ENCODE measurements at regions not wholly inside any gene's neighbourhood (a gene's known extent, or its start where the extent isn't known, plus 50 kb on each side); places are given as distances from the start of the nearest gene placed in this dataset.

DNA sequence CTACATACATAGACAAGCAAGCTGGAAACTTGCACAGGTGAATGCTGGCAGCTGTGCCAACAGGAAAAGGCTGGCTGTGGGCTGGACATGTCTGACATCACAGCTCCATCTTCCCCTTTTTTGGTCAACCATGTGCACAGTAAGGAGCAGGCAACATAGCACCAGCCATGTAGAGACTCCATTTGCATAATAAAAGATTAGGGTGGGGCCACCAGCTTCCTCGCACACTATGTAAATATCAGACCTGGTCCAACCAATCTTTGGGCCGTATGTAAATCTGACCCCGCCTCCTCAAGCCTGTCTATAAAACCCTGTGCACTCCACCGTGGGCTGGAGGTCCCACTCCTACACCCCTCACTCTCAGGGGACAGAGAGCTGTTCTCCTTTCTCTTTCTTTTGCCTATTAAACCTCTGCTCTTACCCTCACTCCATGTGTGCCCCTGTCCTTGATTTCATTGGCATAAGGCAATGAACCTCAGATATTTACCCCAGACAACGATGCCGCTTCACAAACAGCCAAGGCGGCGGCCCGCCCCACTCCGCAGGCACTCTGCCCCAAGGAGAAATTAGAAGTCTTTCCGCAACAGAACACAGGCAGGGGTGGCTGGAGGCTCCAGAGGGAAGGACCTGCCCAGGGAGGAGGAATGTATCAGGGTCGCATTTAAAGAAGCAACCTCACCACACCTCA, 862.2 kb downstream of the TRIML1 start:
- H2AFZ ChIP-seq (ENCODE audit: low read depth, low read length, poor library complexity, severe bottlenecking) = no peak overlapping the region
- no peaks in the 10 kb centered on the region for H3K79me2 ChIP-seq (ENCODE audit: insufficient read depth, low read length)
- no peaks in the 10 kb centered on the region for H3K9me3 ChIP-seq (ENCODE audit: control insufficient read depth in 1 of 2, insufficient read depth in 1 of 2, low read depth in 1 of 2, low read length in 2 of 2)
- ATAC-seq (no peak), DNase-seq (ENCODE audit: low read depth, low spot score) (no peak)
- no peaks in the 10 kb centered on the region for H3K9me2 ChIP-seq (ENCODE audit: insufficient read depth)
- no peaks in the 10 kb centered on the region for H3K36me3 ChIP-seq (ENCODE audit: control insufficient read depth in 1 of 2, insufficient read depth in 2 of 2, low read length in 2 of 2)
- ChIA-PET CTCF (no interaction called here), RAD21 (ENCODE audit: low non-redundant PET in 1 of 2, low total read pairs in 2 of 2, uncharacterized antibody in 2 of 2, unreplicated experiment in 2 of 2) (no interaction called here), POLR2A (no interaction called here)
- H3K4me1 ChIP-seq (ENCODE audit: control insufficient read depth in 1 of 2, insufficient read depth in 2 of 2, low read length in 2 of 2) = no peaks in the 10 kb centered on the region
- H3K27me3 ChIP-seq (ENCODE audit: insufficient read depth, low read length) = no peaks in the 10 kb centered on the region
- TF ChIP-seq RAD21 (IDR thresholded peaks at IDR 0.05; ENCODE audit: low read depth) = no peak
- no peak for TF ChIP-seq SRF (IDR thresholded peaks at IDR 0.05; ENCODE audit: low read depth)
- TF ChIP-seq MAX (IDR thresholded peaks at IDR 0.05) = no peak
- no peak for TF ChIP-seq FOSL1 (IDR thresholded peaks at IDR 0.05; ENCODE audit: low read depth)
- TF ChIP-seq TCF7L2 (IDR thresholded peaks at IDR 0.05; ENCODE audit: borderline replicate concordance, extremely low read depth, insufficient read depth, insufficient read length) = no peak
- TF ChIP-seq POLR2A (IDR thresholded peaks at IDR 0.05; ENCODE audit: borderline replicate concordance, extremely low read depth, insufficient read depth, insufficient read length) = no peak
- TF ChIP-seq CBX3 (IDR thresholded peaks at IDR 0.05; ENCODE audit: low read depth) = no peak
- no peak for TF ChIP-seq ELF1 (IDR thresholded peaks at IDR 0.05; ENCODE audit: borderline replicate concordance, low read depth)
- TF ChIP-seq CEBPB (IDR thresholded peaks at IDR 0.05; ENCODE audit: low read depth) = no peak
- no peak for TF ChIP-seq ZBTB33 (IDR thresholded peaks at IDR 0.05; ENCODE audit: extremely low read depth, insufficient replicate concordance, low read length)
- TF ChIP-seq SIN3A (IDR thresholded peaks at IDR 0.05; ENCODE audit: low read depth) = no peak
- no peak overlapping the region for H3K27ac ChIP-seq (ENCODE audit: low read depth, low read length)
- BruUV-seq (replicated peaks) = no TSS peak
- intact Hi-C loops (cut with micrococcal nuclease) = no loop called here
- H3K4me2 ChIP-seq (ENCODE audit: low read length) = no peak overlapping the region
- no peaks in the 10 kb centered on the region for H4K20me1 ChIP-seq (ENCODE audit: insufficient read depth)
- no peak overlapping the region for H3K4me3 ChIP-seq (replicated peaks in 1 of 2; ENCODE audit: low read depth in 1 of 2, low read length in 2 of 2)
- H3K9ac ChIP-seq (ENCODE audit: low read length) = no peak overlapping the region
